Loucy (cell line): ENCODE measurements at regions not wholly inside any gene's neighbourhood (a gene's known extent, or its start where the extent isn't known, plus 50 kb on each side); places are given as distances from the start of the nearest gene placed in this dataset.

ENCODE experiments used
- H2AFZ ChIP-seq: fragments of 200-600 bp; sonication (generic); 2 replicates; pipeline ENCODE4 v1.6.0; 2016; ENCODE audit warnings: antibody characterized with exemption, mild to moderate bottlenecking, low read length, moderate library complexity
- H3F3A ChIP-seq: fragments of 200-600 bp; 2 replicates; pipeline ENCODE4 v1.6.0; 2016; ENCODE audit warnings: antibody characterized with exemption, low read depth, mild to moderate bottlenecking
- H3K27me3 ChIP-seq: fragments of 200-600 bp; sonication (generic); 2 replicates; pipeline ENCODE4 v1.6.1; 2014; ENCODE audit warnings: low read length, mild to moderate bottlenecking; ENCODE audit not compliant: insufficient read depth, poor library complexity, severe bottlenecking
- H3K36me3 ChIP-seq: fragments of 200-600 bp; sonication (generic); 2 replicates; pipeline ENCODE4 v1.6.1; 2016; ENCODE audit warnings: low read length; ENCODE audit not compliant: insufficient read depth
- H3K4me1 ChIP-seq: fragments of 200-600 bp; sonication (generic); 2 replicates; pipeline ENCODE4 v1.5.1; 2014; ENCODE audit warnings: low read length, mild to moderate bottlenecking; ENCODE audit not compliant: insufficient read depth, poor library complexity, severe bottlenecking
- H3K4me2 ChIP-seq: fragments of 200-600 bp; sonication (generic); 2 replicates; pipeline ENCODE4 v1.6.0; 2014; ENCODE audit warnings: antibody characterized with exemption, low read length, low read depth, mild to moderate bottlenecking; ENCODE audit not compliant: poor library complexity, severe bottlenecking
- H3K4me3 ChIP-seq: fragments of 200-600 bp; sonication (generic); 2 replicates; pipeline ENCODE4 v1.5.1; 2014; ENCODE audit warnings: low read length, mild to moderate bottlenecking, mixed read lengths; ENCODE audit not compliant: poor library complexity, severe bottlenecking
- H3K79me2 ChIP-seq: fragments of 200-600 bp; sonication (generic); 2 replicates; pipeline ENCODE4 v1.6.1; 2014; ENCODE audit warnings: low read length; ENCODE audit not compliant: insufficient read depth
- H3K9ac ChIP-seq: fragments of 200-600 bp; sonication (generic); 2 replicates; pipeline ENCODE4 v1.6.0; 2014; ENCODE audit warnings: mild to moderate bottlenecking, low read depth, low read length, moderate library complexity; ENCODE audit not compliant: poor library complexity, severe bottlenecking
- H3K9me2 ChIP-seq: fragments of 200-600 bp; sonication (generic); replicated peaks from 2 replicates; pipeline ENCODE4 v1.6.1; 2016; ENCODE audit warnings: low read depth, low read length, mixed read lengths
- H3K9me3 ChIP-seq: fragments of 200-600 bp; sonication (generic); 2 replicates; pipeline ENCODE4 v1.6.1; 2014; ENCODE audit warnings: mild to moderate bottlenecking, antibody characterized with exemption, low read length, low read depth; ENCODE audit not compliant: insufficient read depth
- H4K20me1 ChIP-seq: fragments of 200-600 bp; sonication (generic); 2 replicates; pipeline ENCODE4 v1.6.0; 2014; ENCODE audit warnings: antibody characterized with exemption, low read length, mild to moderate bottlenecking; ENCODE audit not compliant: insufficient read depth, poor library complexity, severe bottlenecking
- CTCF ChIP-seq: fragments of 200-600 bp; sonication (generic); conservative IDR thresholded peaks from 2 replicates; pipeline ENCODE4 v1.5.1; 2014; ENCODE audit warnings: mild to moderate bottlenecking, antibody characterized with exemption, low read length
- EZH2phosphoT487 ChIP-seq: fragments of 200-600 bp; IDR thresholded peaks from 2 replicates; pipeline ENCODE4 v1.6.1; 2018; ENCODE audit warnings: antibody characterized with exemption, mild to moderate bottlenecking, moderate library complexity, borderline replicate concordance

- Histone ChIP-seq H3K36me3 (no peaks in the 10 kb centered on the region), H3K9me3 (no peaks in the 10 kb centered on the region), H2AFZ (no peak overlapping the region), H3K4me1 (no peaks in the 10 kb centered on the region), H3K9ac (no peak overlapping the region), H3F3A (no peaks in the 10 kb centered on the region), H3K9me2 (no peaks in the 10 kb centered on the region), H3K79me2 (no peaks in the 10 kb centered on the region), H3K4me2 (no peak overlapping the region), H4K20me1 (no peaks in the 10 kb centered on the region), H3K27me3 (no peaks in the 10 kb centered on the region), H3K4me3 (no peak overlapping the region)
- TF ChIP-seq EZH2phosphoT487 (no peak), CTCF (no peak)
Observed at GRCh38 chr3:127132876-127133275, 60.1 kb upstream of the PRR23E start.

GRCh38 chr3:127133971-127134370 is 59.0 kb upstream of the PRR23E start:
- Histone ChIP-seq H3K9ac (no peak overlapping the region), H4K20me1 (no peaks in the 10 kb centered on the region), H3F3A (no peaks in the 10 kb centered on the region), H3K4me1 (no peaks in the 10 kb centered on the region), H3K4me3 (no peak overlapping the region), H3K27me3 (no peaks in the 10 kb centered on the region), H3K9me3 (no peaks in the 10 kb centered on the region), H2AFZ (no peak overlapping the region), H3K36me3 (no peaks in the 10 kb centered on the region), H3K79me2 (no peaks in the 10 kb centered on the region), H3K9me2 (no peaks in the 10 kb centered on the region), H3K4me2 (no peak overlapping the region)
- TF ChIP-seq EZH2phosphoT487, result no peak
- TF ChIP-seq CTCF, result no peak

GRCh38 chr3:127134466-127134865 is 58.5 kb upstream of the PRR23E start:
- Histone ChIP-seq H3K4me1 (no peaks in the 10 kb centered on the region), H3K79me2 (no peaks in the 10 kb centered on the region), H3K4me3 (no peak overlapping the region), H3K9ac (no peak overlapping the region), H3K9me3 (no peaks in the 10 kb centered on the region), H3K9me2 (no peaks in the 10 kb centered on the region), H3K27me3 (no peaks in the 10 kb centered on the region), H4K20me1 (no peaks in the 10 kb centered on the region), H2AFZ (no peak overlapping the region), H3F3A (no peaks in the 10 kb centered on the region), H3K36me3 (no peaks in the 10 kb centered on the region), H3K4me2 (no peak overlapping the region)
- no peak for TF ChIP-seq EZH2phosphoT487
- no peak for TF ChIP-seq CTCF
